GM13976 (cell line): ENCODE measurements at regions not wholly inside any gene's neighbourhood (a gene's known extent, or its start where the extent isn't known, plus 50 kb on each side); places are given as distances from the start of the nearest gene placed in this dataset.
A peak's percentile ranks its signal among the peaks of the same experiment; 100 is the strongest.

Source experiments
- DNase-seq: peaks from one replicate; pipeline ENCODE4 v3.0.0; 2012; ENCODE audit warnings: low spot score
- CTCF ChIP-seq: IDR thresholded peaks from 2 replicates; pipeline ENCODE4 v1.5.1; 2012; ENCODE audit warnings: borderline replicate concordance, mild to moderate bottlenecking; ENCODE audit not compliant: insufficient read depth; ENCODE audit errors: extremely low read depth, missing control alignments, control extremely low read depth
- in situ Hi-C: fragments of 300-500 bp; cut with MboI; formaldehyde crosslinking; loops from one replicate; pipeline ENCODE4 v1.12.0; 2022; ENCODE audit warnings: low sequenced_read_pairs, mixed read lengths, inconsistent platforms; ENCODE audit not compliant: unreplicated experiment

DNA sequence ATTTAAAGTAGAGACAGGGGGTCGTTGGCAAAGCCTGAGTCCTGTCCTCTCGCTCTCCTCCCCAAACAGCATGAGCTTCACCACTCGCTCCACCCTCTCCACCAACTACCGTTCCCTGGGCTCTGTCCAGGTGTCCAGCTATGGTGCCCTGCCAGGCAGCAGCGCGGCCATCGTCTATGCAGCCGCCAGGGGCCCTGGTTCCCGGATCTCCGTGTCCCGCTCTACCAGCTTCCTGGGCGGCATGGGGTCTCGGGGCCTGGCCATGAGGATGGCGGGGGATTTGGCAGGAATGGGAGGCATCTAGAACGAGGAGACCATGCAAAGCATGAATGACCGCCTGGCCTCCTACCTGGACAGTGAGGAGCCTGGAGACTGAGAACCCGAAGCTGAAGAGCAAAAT, 1117.2 kb upstream of the MIR17HG start:
- in situ Hi-C loops, result no loop called here
- no peak for DNase-seq
- no peak for TF ChIP-seq CTCF

GRCh38 chr13:90232291-90232690, 1115.2 kb upstream of the MIR17HG start:
- DNase-seq, result no peak
- TF ChIP-seq CTCF, result no peak
- in situ Hi-C loops, result no loop called here

DNA sequence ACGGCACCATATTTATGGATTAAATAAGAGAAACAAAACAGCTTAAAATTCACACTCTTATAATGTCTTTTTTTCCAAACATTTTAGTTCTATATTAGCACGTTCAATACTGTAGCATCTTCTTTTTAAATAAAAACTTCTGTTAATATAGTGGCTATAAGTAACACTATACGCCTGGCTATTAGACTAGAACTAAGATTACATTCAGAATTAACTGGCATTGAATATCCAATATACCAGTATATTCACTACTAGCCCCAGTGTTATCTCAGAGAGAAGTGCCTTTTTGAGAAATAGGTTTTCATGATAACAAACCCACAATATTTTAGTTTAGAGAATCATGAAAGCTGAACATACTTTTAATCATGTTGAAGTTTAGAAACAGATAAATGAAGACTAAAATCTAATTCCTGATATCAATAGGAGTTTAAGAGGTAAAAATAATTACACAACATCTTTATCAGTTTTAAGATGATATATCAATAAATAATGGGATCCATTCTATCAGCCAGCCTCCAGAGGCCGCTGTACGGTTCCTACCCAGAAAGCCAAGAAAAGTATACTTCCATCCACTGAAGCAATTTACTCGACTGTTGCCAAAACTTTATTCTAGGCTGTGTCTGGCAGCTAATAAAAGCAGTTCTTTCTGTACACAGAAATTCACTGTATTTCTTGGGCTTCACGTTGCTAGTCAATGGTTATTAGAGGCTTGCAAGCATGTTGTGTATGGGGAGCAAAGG, 1113.4 kb upstream of the MIR17HG start:
- DNase-seq, result no peak
- in situ Hi-C loops, result no loop called here
- peak; percentile 5 for TF ChIP-seq CTCF

GRCh38 chr13:90237852-90238251, 1109.6 kb upstream of the MIR17HG start:
- TF ChIP-seq CTCF, result no peak
- DNase-seq, result no peak
- in situ Hi-C loops, result no loop called here

GRCh38 chr13:90238413-90238812, 1109.1 kb upstream of the MIR17HG start:
- in situ Hi-C loops, result no loop called here
- DNase-seq, result no peak
- TF ChIP-seq CTCF, result no peak

- in situ Hi-C loops, result no loop called here
- no peak for TF ChIP-seq CTCF
- no peak for DNase-seq
Observed at GRCh38 chr13:90239130-90239529, 1108.4 kb upstream of the MIR17HG start.
